Adrenal gland (tissue), 9 donors: ENCODE measurements at regions not wholly inside any gene's neighbourhood (a gene's known extent, or its start where the extent isn't known, plus 50 kb on each side); places are given as distances from the start of the nearest gene placed in this dataset.

ENCODE experiments used
- DNase-seq, 7 donors: peaks; one replicate each; pipeline ENCODE4 v3.0.0-alpha.2; 2019 to 2020
- H3K27ac ChIP-seq, 5 donors: fragments of 200-600 bp; sonication (generic) in 4 of 5; 1 replicate in 3 of 5; 2 replicates in 2 of 5; pipeline versions ENCODE4 v1.5.1 to v1.8.0; 2016 to 2020; ENCODE audit warnings: mild to moderate bottlenecking in 1 of 5
- H3K27me3 ChIP-seq: fragments of 200-600 bp; 2 replicates; pipeline ENCODE4 v1.8.0; 2021
- H3K36me3 ChIP-seq, 2 donors: fragments of 200-600 bp; replicated peaks in 1 of 2; 1 replicate in 1 of 2; 2 replicates in 1 of 2; pipeline versions ENCODE4 v1.5.1 to v1.8.0; 2018 to 2022
- H3K4me1 ChIP-seq, 2 donors: fragments of 200-600 bp; replicated peaks in 1 of 2; 1 replicate in 1 of 2; 2 replicates in 1 of 2; pipeline versions ENCODE4 v1.5.1 to v1.8.0; 2018 to 2021
- H3K4me3 ChIP-seq, 4 donors: fragments of 200-600 bp; sonication (generic) in 3 of 4; one replicate each; pipeline ENCODE4 v1.5.1; 2016 to 2018
- H3K9me3 ChIP-seq, 3 donors: fragments of 200-600 bp; sonication (generic) in 1 of 3; replicated peaks in 1 of 3; 1 replicate in 2 of 3; 2 replicates in 1 of 3; pipeline versions ENCODE4 v1.5.1 to v1.8.0; 2016 to 2021
- CTCF ChIP-seq, 6 experiments: fragments of 450-650 bp in 4 of 6; fragments of 200-600 bp in 2 of 6; sonication (generic) in 1 of 6; IDR thresholded peaks; 1 replicate in 5 of 6; 2 replicates in 1 of 6; pipeline versions ENCODE4 v1.5.1 to v1.8.0; 2016 to 2021; ENCODE audit warnings: antibody characterized with exemption in 6 of 6, mild to moderate bottlenecking in 2 of 6, moderate library complexity in 1 of 6
- POLR2A ChIP-seq, 2 donors: fragments of 450-650 bp; IDR thresholded peaks; one replicate each; pipeline ENCODE4 v1.6.1; 2017; ENCODE audit warnings: antibody characterized with exemption in 2 of 2, mild to moderate bottlenecking in 2 of 2, moderate library complexity in 1 of 2
- WGBS, 4 donors: extraction: QIAGEN DNeasy Blood & Tissue Kit in 2 of 4; methylation state at CpG; one replicate each; pipeline versions ENCODE4 v1.1.5 to v1.1.7; 2013 to 2017; 5-methylcytosine and 5-hydroxymethylcytosine counted together
- intact Hi-C, 2 donors: fragments of 100-400 bp; cut with DNase I; formaldehyde crosslinking; loops; one replicate each; pipeline versions ENCODE4 v1.14.1 to v1.15.0; 2022 to 2023
- donor health status: healthy with polysubstance abuse.
- donor health status: Bipolar disorder and iron deficiency.
- donor health status: DM: yes; HTN: yes; CAD: no.
- donor health status: DM: no; HTN: no; CAD: no.
- donor health status: DM: no; HTN: no; CAD: no.

DNA sequence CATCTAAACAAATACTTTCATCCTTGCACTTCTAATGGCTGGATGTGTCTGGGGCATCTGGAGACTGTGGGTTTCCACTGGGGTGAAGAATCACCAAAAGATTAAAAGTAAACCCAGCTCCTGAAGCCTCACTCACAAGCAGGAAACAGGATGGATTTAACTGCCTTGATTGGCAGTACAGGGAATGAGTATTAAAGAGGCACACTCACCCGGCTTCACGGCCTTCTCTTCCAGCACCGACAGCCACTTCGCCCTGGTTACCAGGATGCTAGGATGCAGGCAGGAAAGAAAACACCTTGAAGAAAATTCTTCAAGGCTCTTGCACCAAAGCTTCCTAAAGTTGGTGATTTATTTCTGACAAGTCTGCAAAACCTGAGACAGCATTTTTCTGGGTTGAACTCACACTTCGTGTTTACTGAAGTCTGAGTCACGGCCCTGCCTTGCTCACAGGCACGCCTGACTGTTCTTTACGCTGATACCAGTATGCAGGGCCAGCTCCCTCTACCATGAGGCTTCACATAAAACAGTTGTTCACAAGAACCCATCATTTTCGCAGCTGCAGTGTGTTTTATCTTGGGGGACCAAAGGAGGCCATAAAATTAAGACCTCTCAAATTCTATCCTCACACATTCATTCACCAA is 56.5 kb upstream of the ZNF354A start:
- Histone ChIP-seq H3K4me3 (no peak overlapping the region), H3K9me3 (no peaks in the 10 kb centered on the region), H3K27ac (no peak overlapping the region), H3K4me1 (no peaks in the 10 kb centered on the region), H3K27me3 (no peaks in the 10 kb centered on the region), H3K36me3 (no peaks in the 10 kb centered on the region)
- 74 to 76% (median 75%) methylated on average over 9 of the region's 9 CpGs for WGBS, 4 donors
- no peak for TF ChIP-seq CTCF (IDR thresholded peaks at IDR 0.05)
- TF ChIP-seq POLR2A (IDR thresholded peaks at IDR 0.05) = no peak
- no peak for DNase-seq
- intact Hi-C loops = no loop called here

DNA sequence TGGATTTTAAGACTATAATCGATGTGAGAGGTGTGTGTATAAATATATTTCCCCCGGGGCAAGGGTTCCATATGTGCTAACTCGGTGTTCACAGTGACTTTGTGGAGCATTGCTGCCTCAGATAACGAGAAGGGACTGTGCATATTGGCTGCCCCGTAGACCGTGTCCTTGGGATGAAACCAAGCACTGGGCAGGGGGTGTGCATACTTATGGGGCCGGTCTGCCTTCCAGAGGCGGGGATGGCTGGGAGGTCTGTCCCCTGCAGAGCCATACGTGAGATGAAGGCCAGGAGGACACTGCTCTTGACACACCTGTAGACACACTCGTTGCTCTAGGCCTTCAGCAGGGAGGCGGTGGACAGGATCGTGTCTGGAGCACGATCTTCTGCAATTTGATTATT is 56.0 kb upstream of the ZNF354A start:
- intact Hi-C loops = no loop called here
- WGBS, 4 donors = 70 to 80% (median 76%) methylated on average over 13 of the region's 13 CpGs
- DNase-seq = no peak
- Histone ChIP-seq H3K27ac (no peak overlapping the region), H3K36me3 (no peaks in the 10 kb centered on the region), H3K27me3 (no peaks in the 10 kb centered on the region), H3K4me3 (no peak overlapping the region), H3K9me3 (no peaks in the 10 kb centered on the region), H3K4me1 (no peaks in the 10 kb centered on the region)
- no peak for TF ChIP-seq CTCF (IDR thresholded peaks at IDR 0.05)
- no peak for TF ChIP-seq POLR2A (IDR thresholded peaks at IDR 0.05)

- intact Hi-C loops = no loop called here
- Histone ChIP-seq H3K9me3 (no peaks in the 10 kb centered on the region), H3K27ac (no peak overlapping the region), H3K4me1 (no peaks in the 10 kb centered on the region), H3K36me3 (no peaks in the 10 kb centered on the region), H3K27me3 (no peaks in the 10 kb centered on the region), H3K4me3 (no peak overlapping the region)
- 64 to 76% (median 71%) methylated on average over 4 to 6 of the region's 6 CpGs for WGBS, 4 donors
- no peak for TF ChIP-seq CTCF (IDR thresholded peaks at IDR 0.05)
- no peak for TF ChIP-seq POLR2A (IDR thresholded peaks at IDR 0.05)
- no peak for DNase-seq
Observed at GRCh38 chr5:178785999-178786398, 55.5 kb upstream of the ZNF354A start.

GRCh38 chr5:178784391-178784790 is 53.9 kb upstream of the ZNF354A start:
- H3K27ac ChIP-seq = no peak overlapping the region
- H3K36me3 ChIP-seq = no peaks in the 10 kb centered on the region
- no peaks in the 10 kb centered on the region for H3K4me1 ChIP-seq
- no peaks in the 10 kb centered on the region for H3K27me3 ChIP-seq
- H3K4me3 ChIP-seq = no peak overlapping the region
- H3K9me3 ChIP-seq = no peaks in the 10 kb centered on the region
- DNase-seq = no peak
- WGBS, 4 donors = 82 to 86% (median 84%) methylated on average over 2 of the region's 2 CpGs
- intact Hi-C loops = no loop called here
- TF ChIP-seq POLR2A (IDR thresholded peaks at IDR 0.05) (no peak), CTCF (IDR thresholded peaks at IDR 0.05) (no peak)
